B cell (primary cell): ENCODE measurements at regions not wholly inside any gene's neighbourhood (a gene's known extent, or its start where the extent isn't known, plus 50 kb on each side); places are given as distances from the start of the nearest gene placed in this dataset.

Experiments used
- ATAC-seq: fragments of 200-7000 bp; cut with Tn5 transposase; one replicate; pipeline ENCODE4 v1.10.0; 2021; ENCODE audit warnings: low read depth, mild to moderate bottlenecking, moderate number of reproducible peaks, moderate library complexity
- CTCF ChIA-PET: fragments of 350-600 bp; sonication (Branson Sonifier 250); formaldehyde crosslinking; loops from one replicate; lab custom pipeline; 2021; ENCODE audit warnings: antibody characterized with exemption, inconsistent platforms; lab: Charles Lee
- POLR2A ChIA-PET: fragments of 350-600 bp; sonication (Branson Sonifier 250); formaldehyde crosslinking; loops from one replicate; lab custom pipeline; 2021; ENCODE audit warnings: antibody characterized with exemption; lab: Charles Lee
- DNase-seq: peaks from one replicate; pipeline ENCODE4 v3.0.0; 2013
- H2AFZ ChIP-seq: 2 replicates; pipeline ENCODE4 v1.6.1; 2012; ENCODE audit warnings: mild to moderate bottlenecking, low read depth, low read length; ENCODE audit not compliant: insufficient read depth, poor library complexity, severe bottlenecking
- H3K27ac ChIP-seq, 2 donors: 1 replicate in 1 of 2; 2 replicates in 1 of 2; pipeline ENCODE4 v1.5.1; 2012 to 2013; ENCODE audit warnings: low read length in 2 of 2, mild to moderate bottlenecking in 2 of 2, moderate library complexity in 1 of 2
- H3K27me3 ChIP-seq, 4 experiments: fragments of 200-600 bp in 1 of 4; sonication (generic) in 1 of 4; replicated peaks in 1 of 4; 1 replicate in 2 of 4; 2 replicates in 2 of 4; pipeline versions ENCODE4 v1.6.1 to v1.7.0; 2013 to 2016; ENCODE audit warnings: low read length in 3 of 4, mild to moderate bottlenecking in 2 of 4, mixed read lengths in 1 of 4, moderate library complexity in 1 of 4; ENCODE audit not compliant: insufficient read depth in 4 of 4, control insufficient read depth in 3 of 4; ENCODE audit errors: control extremely low read depth in 1 of 4
- H3K36me3 ChIP-seq, 2 experiments: replicated peaks in 1 of 2; 1 replicate in 1 of 2; 2 replicates in 1 of 2; pipeline versions ENCODE4 v1.6.1 to v1.7.1; 2013; ENCODE audit warnings: low read length in 1 of 2; ENCODE audit not compliant: insufficient read depth in 2 of 2, control insufficient read depth in 1 of 2; ENCODE audit errors: control extremely low read depth in 1 of 2, extremely low read depth in 1 of 2
- H3K4me1 ChIP-seq, 2 donors: fragments of 200-600 bp in 1 of 2; sonication (generic) in 1 of 2; 1 replicate in 1 of 2; 2 replicates in 1 of 2; pipeline versions ENCODE4 v1.5.1 to v1.6.1; 2013 to 2017; ENCODE audit warnings: low read length in 2 of 2; ENCODE audit not compliant: control insufficient read depth in 2 of 2, insufficient read depth in 2 of 2
- H3K4me2 ChIP-seq: replicated peaks from 2 replicates; pipeline ENCODE3; 2012; ENCODE audit warnings: mild to moderate bottlenecking, low read depth, low read length; ENCODE audit not compliant: poor library complexity, severe bottlenecking
- H3K4me3 ChIP-seq, 5 experiments: fragments of 200-600 bp in 1 of 5; sonication (generic) in 1 of 5; 1 replicate in 3 of 5; 2 replicates in 2 of 5; pipeline versions ENCODE4 v1.5.1 to v1.7.0; 2011 to 2016; ENCODE audit warnings: low read length in 4 of 5, mild to moderate bottlenecking in 4 of 5, low read depth in 2 of 5, control low read depth in 1 of 5, moderate library complexity in 1 of 5; ENCODE audit not compliant: insufficient read depth in 1 of 5; ENCODE audit errors: control extremely low read depth in 1 of 5, extremely low read depth in 1 of 5
- H3K79me2 ChIP-seq: fragments of 200-600 bp; sonication (generic); one replicate; pipeline ENCODE4 v1.6.0; 2016; ENCODE audit warnings: low read length; ENCODE audit not compliant: control insufficient read depth, insufficient read depth
- H3K9ac ChIP-seq: fragments of 200-600 bp; sonication (generic); 2 replicates; pipeline ENCODE4 v1.6.1; 2017; ENCODE audit warnings: mild to moderate bottlenecking, low read length, moderate library complexity
- H3K9me3 ChIP-seq, 3 donors: one replicate each; pipeline versions ENCODE4 v1.6.1 to v1.7.1; 2013; ENCODE audit warnings: low read length in 2 of 3; ENCODE audit not compliant: control insufficient read depth in 2 of 3, insufficient read depth in 1 of 3; ENCODE audit errors: control extremely low read depth in 1 of 3
- H4K20me1 ChIP-seq: 2 replicates; pipeline ENCODE4 v1.6.0; 2012; ENCODE audit warnings: mild to moderate bottlenecking, low read length; ENCODE audit not compliant: insufficient read depth, control insufficient read depth, poor library complexity, severe bottlenecking
- H3K27ac Mint-ChIP-seq: one replicate; pipeline ENCODE4 v1.8.0; 2021; ENCODE audit warnings: mixed read lengths
- H3K27me3 Mint-ChIP-seq: one replicate; pipeline ENCODE4 v1.8.0; 2021; ENCODE audit warnings: mixed read lengths
- H3K4me1 Mint-ChIP-seq: one replicate; pipeline ENCODE4 v1.8.0; 2021; ENCODE audit warnings: mixed read lengths
- H3K4me3 Mint-ChIP-seq: one replicate; pipeline ENCODE4 v1.8.0; 2021; ENCODE audit warnings: mixed read lengths
- H3K9me3 Mint-ChIP-seq: one replicate; pipeline ENCODE4 v1.8.0; 2022; ENCODE audit warnings: mixed read lengths; ENCODE audit not compliant: insufficient read depth
- EZH2 ChIP-seq: IDR thresholded peaks from 2 replicates; pipeline ENCODE4 v1.6.1; 2012; ENCODE audit warnings: borderline replicate concordance, low read depth, mild to moderate bottlenecking, moderate library complexity, low read length; ENCODE audit not compliant: insufficient read depth, poor library complexity, severe bottlenecking
- WGBS: methylation state at CpG from one replicate; pipeline ENCODE4 v1.1.5; 2013; ENCODE audit warnings: missing lambda C conversion rate; ENCODE audit not compliant: insufficient coverage; 5-methylcytosine and 5-hydroxymethylcytosine counted together
- intact Hi-C: fragments of 100-400 bp; cut with micrococcal nuclease; formaldehyde crosslinking; loops from one replicate; pipeline ENCODE4 v1.10.0; 2022
- TF ChIP-seq, protein P1 (sequence below): fragments of 200-600 bp; IDR thresholded peaks from one replicate; pipeline ENCODE4 v1.8.0; 2022; ENCODE audit warnings: antibody characterized with exemption, mild to moderate bottlenecking

DNA sequence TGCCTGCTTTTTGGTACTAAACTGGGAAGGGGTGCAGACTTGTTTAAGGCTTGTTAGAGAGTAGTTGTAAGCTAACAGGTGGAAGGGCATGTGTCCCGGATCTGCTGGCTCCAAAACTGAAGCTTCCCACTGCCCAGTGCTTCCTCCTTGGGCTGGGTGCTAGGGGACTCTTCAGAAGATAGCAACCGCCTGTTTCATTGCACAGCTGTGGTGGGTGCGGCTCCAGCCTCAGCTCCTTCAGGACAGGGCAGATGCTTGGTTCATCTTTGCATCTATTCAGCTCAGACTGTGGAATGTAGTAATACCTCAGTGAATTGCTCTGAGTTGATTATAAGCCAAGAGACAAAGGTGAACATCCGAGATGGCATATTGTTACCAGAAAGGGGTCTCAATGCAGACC lies 527.1 kb downstream of the TYW1 start:
- H3K4me2 ChIP-seq, result no peak overlapping the region
- ChIA-PET CTCF (no interaction called here), POLR2A (no interaction called here)
- no peaks in the 10 kb centered on the region for H3K9me3 Mint-ChIP-seq
- H3K4me3 Mint-ChIP-seq, result no peak overlapping the region
- no peaks in the 10 kb centered on the region for H3K4me1 ChIP-seq
- no peak for ATAC-seq
- no peaks in the 10 kb centered on the region for H3K79me2 ChIP-seq
- H3K27ac Mint-ChIP-seq, result no peak overlapping the region
- no peak overlapping the region for H3K4me3 ChIP-seq
- intact Hi-C loops, result no loop called here
- 81% methylated on average over 4 of the region's 4 CpGs for WGBS
- H4K20me1 ChIP-seq, result no peaks in the 10 kb centered on the region
- H3K9me3 ChIP-seq, result peaks cover 0 to 3% (median 0%) of the 10 kb centered on the region in 3 donors
- no peak for DNase-seq
- no peaks in the 10 kb centered on the region for H3K4me1 Mint-ChIP-seq
- no peak overlapping the region for H3K27ac ChIP-seq
- no peaks in the 10 kb centered on the region for H3K36me3 ChIP-seq
- no peak overlapping the region for H2AFZ ChIP-seq
- TF ChIP-seq, protein P1, sequence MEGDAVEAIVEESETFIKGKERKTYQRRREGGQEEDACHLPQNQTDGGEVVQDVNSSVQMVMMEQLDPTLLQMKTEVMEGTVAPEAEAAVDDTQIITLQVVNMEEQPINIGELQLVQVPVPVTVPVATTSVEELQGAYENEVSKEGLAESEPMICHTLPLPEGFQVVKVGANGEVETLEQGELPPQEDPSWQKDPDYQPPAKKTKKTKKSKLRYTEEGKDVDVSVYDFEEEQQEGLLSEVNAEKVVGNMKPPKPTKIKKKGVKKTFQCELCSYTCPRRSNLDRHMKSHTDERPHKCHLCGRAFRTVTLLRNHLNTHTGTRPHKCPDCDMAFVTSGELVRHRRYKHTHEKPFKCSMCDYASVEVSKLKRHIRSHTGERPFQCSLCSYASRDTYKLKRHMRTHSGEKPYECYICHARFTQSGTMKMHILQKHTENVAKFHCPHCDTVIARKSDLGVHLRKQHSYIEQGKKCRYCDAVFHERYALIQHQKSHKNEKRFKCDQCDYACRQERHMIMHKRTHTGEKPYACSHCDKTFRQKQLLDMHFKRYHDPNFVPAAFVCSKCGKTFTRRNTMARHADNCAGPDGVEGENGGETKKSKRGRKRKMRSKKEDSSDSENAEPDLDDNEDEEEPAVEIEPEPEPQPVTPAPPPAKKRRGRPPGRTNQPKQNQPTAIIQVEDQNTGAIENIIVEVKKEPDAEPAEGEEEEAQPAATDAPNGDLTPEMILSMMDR, result no peak
- no peak for TF ChIP-seq EZH2
- no peak overlapping the region for H3K9ac ChIP-seq
- H3K27me3 ChIP-seq, result no peaks in the 10 kb centered on the region
- no peaks in the 10 kb centered on the region for H3K27me3 Mint-ChIP-seq

DNA sequence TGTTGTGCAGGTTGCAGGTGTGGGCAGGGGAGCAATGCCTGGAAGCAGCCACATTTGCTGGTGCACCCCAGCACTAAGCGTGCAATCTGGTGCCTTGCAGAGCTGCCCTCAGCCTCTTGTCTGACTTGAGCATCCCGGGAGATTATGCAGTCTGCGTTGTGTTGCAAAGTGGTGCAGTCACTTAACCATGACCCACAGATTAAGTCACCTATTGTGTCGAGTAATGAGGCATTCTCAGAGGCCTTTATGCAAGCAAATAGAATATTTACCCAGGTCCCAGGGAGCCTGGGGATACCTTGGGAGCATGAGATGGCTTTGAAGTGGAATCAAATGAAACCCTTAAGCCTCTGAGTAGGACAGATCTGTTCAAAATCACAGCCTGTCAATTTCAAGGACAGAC lies 529.0 kb downstream of the TYW1 start:
- Histone ChIP-seq H3K4me1 (no peaks in the 10 kb centered on the region), H3K4me2 (no peak overlapping the region), H3K27ac (no peak overlapping the region), H3K27me3 (no peaks in the 10 kb centered on the region), H3K36me3 (no peaks in the 10 kb centered on the region), H4K20me1 (no peaks in the 10 kb centered on the region), H3K9ac (no peak overlapping the region), H3K79me2 (no peaks in the 10 kb centered on the region), H3K9me3 (peaks cover 0 to 5% (median 0%) of the 10 kb centered on the region in 3 donors), H2AFZ (no peak overlapping the region), H3K4me3 (no peak overlapping the region)
- no peaks in the 10 kb centered on the region for H3K9me3 Mint-ChIP-seq
- no peaks in the 10 kb centered on the region for H3K4me1 Mint-ChIP-seq
- intact Hi-C loops, result no loop called here
- no peaks in the 10 kb centered on the region for H3K27me3 Mint-ChIP-seq
- H3K27ac Mint-ChIP-seq, result no peak overlapping the region
- H3K4me3 Mint-ChIP-seq, result no peak overlapping the region
- CTCF ChIA-PET, result no interaction called here
- DNase-seq (no peak), ATAC-seq (no peak)
- WGBS, result 85% methylated on average over 3 of the region's 4 CpGs
- no peak for TF ChIP-seq EZH2
- TF ChIP-seq, protein P1, result no peak
- POLR2A ChIA-PET, result no interaction called here
